Omental fat pad (tissue), 3 donors: ENCODE measurements at regions not wholly inside any gene's neighbourhood (a gene's known extent, or its start where the extent isn't known, plus 50 kb on each side); places are given as distances from the start of the nearest gene placed in this dataset.

Source experiments
- ATAC-seq: fragments of 150-250 bp; one replicate; pipeline ENCODE4 v1.9.1; 2016; ENCODE audit warnings: mild to moderate bottlenecking, moderate library complexity; ENCODE audit not compliant: low FRiP score
- DNase-seq: peaks from one replicate; pipeline ENCODE4 v3.0.0-alpha.2; 2019; ENCODE audit warnings: low spot score
- TF ChIP-seq, protein P1 (sequence below), 3 donors: fragments of 450-650 bp; IDR thresholded peaks; one replicate each; pipeline ENCODE4 v1.5.1; 2016 to 2017; ENCODE audit warnings: antibody characterized with exemption in 3 of 3, mild to moderate bottlenecking in 3 of 3, moderate library complexity in 2 of 3

DNA sequence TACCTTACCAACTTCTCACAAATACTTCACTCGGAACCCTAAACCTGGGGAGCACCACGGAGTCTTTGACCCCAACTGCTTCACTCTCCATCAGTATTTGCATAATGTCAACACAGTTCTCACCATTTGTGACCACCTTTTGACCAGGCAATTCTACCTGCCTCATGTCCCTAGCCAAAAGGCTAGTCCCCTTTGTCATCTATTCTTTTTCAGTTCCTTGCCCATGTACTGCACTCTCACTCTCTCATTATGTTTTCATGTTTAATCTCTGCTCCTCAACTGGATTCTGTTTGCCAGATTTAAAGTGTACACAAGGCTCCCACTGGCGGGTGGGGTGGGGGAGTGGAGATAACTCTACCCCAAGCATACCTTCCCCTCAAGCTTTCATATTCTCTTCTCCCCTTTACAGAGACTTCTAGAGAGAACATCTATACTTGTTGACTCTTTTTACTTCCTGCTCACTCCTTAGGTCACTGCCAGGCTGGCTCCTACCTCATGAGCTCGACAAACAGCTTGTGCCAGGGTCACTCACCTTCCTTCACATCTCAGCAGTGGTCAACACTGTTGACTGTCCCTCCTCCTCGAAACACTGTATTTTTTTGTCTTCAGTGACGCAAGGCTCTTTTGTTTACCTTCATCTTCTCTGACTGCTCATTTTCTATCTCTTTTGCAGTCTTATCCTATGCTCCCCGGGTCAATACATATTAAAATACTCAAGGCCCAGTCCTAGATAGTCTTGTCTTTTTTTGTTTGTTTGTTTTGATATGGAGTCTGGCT, 88.7 kb upstream of the MAP4K3 start:
- ATAC-seq, result no peak
- DNase-seq, result no peak
- TF ChIP-seq, protein P1, sequence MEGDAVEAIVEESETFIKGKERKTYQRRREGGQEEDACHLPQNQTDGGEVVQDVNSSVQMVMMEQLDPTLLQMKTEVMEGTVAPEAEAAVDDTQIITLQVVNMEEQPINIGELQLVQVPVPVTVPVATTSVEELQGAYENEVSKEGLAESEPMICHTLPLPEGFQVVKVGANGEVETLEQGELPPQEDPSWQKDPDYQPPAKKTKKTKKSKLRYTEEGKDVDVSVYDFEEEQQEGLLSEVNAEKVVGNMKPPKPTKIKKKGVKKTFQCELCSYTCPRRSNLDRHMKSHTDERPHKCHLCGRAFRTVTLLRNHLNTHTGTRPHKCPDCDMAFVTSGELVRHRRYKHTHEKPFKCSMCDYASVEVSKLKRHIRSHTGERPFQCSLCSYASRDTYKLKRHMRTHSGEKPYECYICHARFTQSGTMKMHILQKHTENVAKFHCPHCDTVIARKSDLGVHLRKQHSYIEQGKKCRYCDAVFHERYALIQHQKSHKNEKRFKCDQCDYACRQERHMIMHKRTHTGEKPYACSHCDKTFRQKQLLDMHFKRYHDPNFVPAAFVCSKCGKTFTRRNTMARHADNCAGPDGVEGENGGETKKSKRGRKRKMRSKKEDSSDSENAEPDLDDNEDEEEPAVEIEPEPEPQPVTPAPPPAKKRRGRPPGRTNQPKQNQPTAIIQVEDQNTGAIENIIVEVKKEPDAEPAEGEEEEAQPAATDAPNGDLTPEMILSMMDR (IDR thresholded peaks at IDR 0.05), result no peak

DNA sequence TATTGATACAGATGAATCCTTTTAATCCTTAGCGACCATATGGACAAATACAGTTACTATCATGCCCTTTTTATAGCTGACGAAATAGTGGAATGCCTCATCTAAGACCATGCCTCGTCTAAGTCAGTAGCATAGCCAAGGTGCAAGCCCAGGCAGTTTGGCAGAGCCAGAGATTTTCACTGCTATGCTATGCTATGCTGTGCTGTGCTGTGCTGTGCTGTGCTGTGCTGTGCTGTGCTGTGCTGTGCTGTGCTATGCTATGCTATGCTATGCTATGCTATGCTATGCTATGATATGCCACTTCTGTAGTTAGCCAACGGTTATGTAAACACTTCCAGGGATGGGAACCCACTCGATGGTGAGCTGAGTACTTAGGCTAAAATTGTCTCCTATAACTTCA, 91.6 kb upstream of the MAP4K3 start:
- DNase-seq (no peak), ATAC-seq (no peak)
- TF ChIP-seq, protein P1 (IDR thresholded peaks at IDR 0.05), result no peak

DNA sequence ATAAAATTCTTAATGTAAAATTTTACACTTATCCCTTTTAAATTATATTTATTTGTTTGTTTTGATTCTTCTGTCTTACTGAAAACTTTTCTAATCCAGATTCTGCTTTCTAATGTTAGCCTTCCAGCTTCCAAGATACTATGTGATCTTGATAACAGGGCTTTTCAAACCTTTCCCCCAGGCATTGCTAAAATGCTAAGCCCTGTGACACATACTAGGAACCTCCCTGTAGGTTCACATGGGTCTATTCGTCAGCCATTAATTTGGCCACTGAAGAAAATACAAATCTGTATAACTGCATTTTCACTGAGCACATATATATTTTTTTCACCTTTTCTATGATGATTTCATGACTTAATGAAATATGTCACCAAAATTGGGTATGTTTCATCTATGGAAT, 92.8 kb upstream of the MAP4K3 start:
- TF ChIP-seq, protein P1 (IDR thresholded peaks at IDR 0.05), result no peak
- no peak for ATAC-seq
- DNase-seq, result no peak

DNA sequence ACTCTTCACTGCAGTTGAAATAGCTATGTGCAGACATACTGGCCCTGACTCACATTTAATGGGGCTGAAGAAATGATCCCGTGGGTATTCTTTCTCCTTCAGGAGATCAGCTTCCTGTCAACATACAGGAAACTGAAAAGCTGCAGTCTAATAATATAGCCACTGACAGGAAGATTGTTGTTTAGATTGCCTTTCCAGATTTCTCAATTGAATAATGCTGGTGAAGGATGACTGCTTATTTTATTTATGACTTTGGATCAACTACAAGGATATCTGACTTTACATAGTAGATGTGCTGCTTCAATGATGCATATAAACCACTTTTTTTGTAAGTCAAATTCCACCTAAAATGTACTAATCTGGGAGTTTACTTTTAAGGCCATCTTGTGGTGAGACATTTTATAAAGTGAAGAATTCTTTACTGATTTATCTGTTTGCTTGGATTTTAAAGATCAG, 93.4 kb upstream of the MAP4K3 start:
- DNase-seq, result no peak
- ATAC-seq, result no peak
- TF ChIP-seq, protein P1 (IDR thresholded peaks at IDR 0.05), result no peak

DNA sequence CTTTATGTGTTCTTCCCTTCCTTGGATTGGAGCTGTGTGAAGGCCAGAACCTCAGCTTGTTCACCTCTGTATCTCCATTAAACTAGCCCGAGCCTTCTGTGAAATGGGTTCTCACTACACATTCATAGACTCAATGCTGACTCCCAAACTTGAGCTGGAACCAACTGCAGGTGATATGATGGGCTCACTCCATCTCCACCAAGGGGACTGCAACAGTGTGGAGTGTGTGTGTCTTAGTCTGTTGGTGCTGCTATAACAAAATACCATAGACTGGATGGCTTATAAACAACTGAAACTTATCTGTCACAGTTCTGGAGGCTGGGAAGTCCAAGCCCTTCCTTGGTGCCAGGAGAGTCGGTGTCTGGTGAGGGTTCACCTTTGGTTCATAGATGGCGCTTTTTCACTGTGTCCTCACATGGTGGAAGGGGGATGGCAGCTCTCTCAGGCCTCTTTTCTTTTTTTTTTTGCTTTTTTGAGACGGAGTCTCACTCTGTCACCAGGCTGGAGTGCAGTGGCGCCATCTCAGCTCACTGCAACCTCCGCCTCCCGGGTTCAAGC, 94.2 kb upstream of the MAP4K3 start:
- TF ChIP-seq, protein P1 (IDR thresholded peaks at IDR 0.05), result no peak
- ATAC-seq, result no peak
- no peak for DNase-seq

DNA sequence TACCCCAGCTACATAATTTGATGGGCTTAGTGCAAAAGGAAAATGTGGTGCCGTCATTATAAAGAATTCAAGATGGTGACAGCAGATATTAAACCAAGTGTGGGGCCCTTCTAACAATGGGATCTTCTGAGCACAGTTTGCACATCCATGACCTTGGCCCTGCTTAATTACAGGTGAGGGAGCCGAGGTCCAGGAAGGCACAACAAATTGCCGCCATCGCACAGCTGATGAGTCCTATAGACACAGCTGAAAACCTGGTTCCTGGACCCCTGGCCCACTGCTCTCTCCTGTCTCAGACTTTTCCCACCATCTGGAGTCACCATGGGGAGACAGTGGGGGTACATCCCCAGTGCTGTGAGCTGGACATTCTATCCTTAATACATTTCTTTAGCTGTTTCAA, 95.8 kb upstream of the MAP4K3 start:
- DNase-seq, result no peak
- TF ChIP-seq, protein P1 (IDR thresholded peaks at IDR 0.05), result no peak
- no peak for ATAC-seq
